HL-60/S4 (cell line): ENCODE measurements at regions not wholly inside any gene's neighbourhood (a gene's known extent, or its start where the extent isn't known, plus 50 kb on each side); places are given as distances from the start of the nearest gene placed in this dataset.
"Not testable (repeated sequence)": the region's sequence is repeated elsewhere in the genome, so short reads cannot be mapped to it uniquely, and the experiment has no call there.

ENCODE experiments used
- in situ Hi-C: fragments of 300-500 bp; cut with MboI; formaldehyde crosslinking; loops from 2 replicates; pipeline ENCODE4 v1.14.3; 2022; ENCODE audit warnings: low sequenced_read_pairs

- in situ Hi-C loops = no loop called here
Observed at GRCh38 chr19:28642787-28643683, 569.9 kb downstream of the UQCRFS1 start.

- in situ Hi-C loops = no loop called here
Observed at GRCh38 chr19:28641395-28641794, 571.6 kb downstream of the UQCRFS1 start.

- in situ Hi-C loops = no loop called here
Observed at GRCh38 chr19:28640506-28640905, 572.4 kb downstream of the UQCRFS1 start.

- in situ Hi-C loops = no loop called here
Observed at GRCh38 chr19:28638445-28638844, 574.5 kb downstream of the UQCRFS1 start.

- in situ Hi-C loops = no loop called here
Observed at GRCh38 chr19:28636706-28637105, 576.2 kb downstream of the UQCRFS1 start.

GRCh38 chr19:28636016-28636629 lies 576.8 kb downstream of the UQCRFS1 start:
- in situ Hi-C loops = no loop called here

- in situ Hi-C loops = loop anchor here (5.0 kb wide), 1 partner anchor 168 kb away; no protein-coding TSS in a partner anchor
Observed at GRCh38 chr19:28634837-28635236, 578.1 kb downstream of the UQCRFS1 start.

- in situ Hi-C loops = loop anchor here (5.0 kb wide), 1 partner anchor 167 kb away; no protein-coding TSS in a partner anchor
Observed at GRCh38 chr19:28634019-28634328, 579.0 kb downstream of the UQCRFS1 start.

GRCh38 chr19:28633319-28634018 lies 579.5 kb downstream of the UQCRFS1 start:
- in situ Hi-C loops = loop anchor here (5.0 kb wide), 1 partner anchor 166 kb away; no protein-coding TSS in a partner anchor

GRCh38 chr19:28632371-28633080 lies 580.4 kb downstream of the UQCRFS1 start:
- in situ Hi-C loops = loop anchor here (5.0 kb wide), 1 partner anchor 165 kb away; no protein-coding TSS in a partner anchor

- in situ Hi-C loops = loop anchor here (5.0 kb wide), 1 partner anchor 165 kb away; no protein-coding TSS in a partner anchor
Observed at GRCh38 chr19:28631961-28632360, 581.0 kb downstream of the UQCRFS1 start.

GRCh38 chr19:28627669-28628068 lies 585.3 kb downstream of the UQCRFS1 start:
- in situ Hi-C loops = no loop called here

GRCh38 chr19:28626407-28626806 lies 586.5 kb downstream of the UQCRFS1 start:
- in situ Hi-C loops = not testable (repeated sequence)

- in situ Hi-C loops = loop anchor here (10.0 kb wide), 1 partner anchor 145 kb away; no protein-coding TSS in a partner anchor
Observed at GRCh38 chr19:28619816-28620429, 593.0 kb downstream of the UQCRFS1 start.

- in situ Hi-C loops = loop anchor here (10.0 kb wide), 1 partner anchor 144 kb away; no protein-coding TSS in a partner anchor
Observed at GRCh38 chr19:28618504-28618903, 594.4 kb downstream of the UQCRFS1 start.

GRCh38 chr19:28615966-28616365 lies 597.0 kb downstream of the UQCRFS1 start:
- in situ Hi-C loops = loop anchor here (10.0 kb wide), 1 partner anchor 141 kb away; no protein-coding TSS in a partner anchor

GRCh38 chr19:28615546-28615916 lies 597.4 kb downstream of the UQCRFS1 start:
- in situ Hi-C loops = loop anchor here (10.0 kb wide), 1 partner anchor 141 kb away; no protein-coding TSS in a partner anchor

GRCh38 chr19:28614634-28615545 lies 598.1 kb downstream of the UQCRFS1 start:
- in situ Hi-C loops = loop anchor here (10.0 kb wide), 1 partner anchor 140 kb away; no protein-coding TSS in a partner anchor

- in situ Hi-C loops = loop anchor here (10.0 kb wide), 1 partner anchor 138 kb away; no protein-coding TSS in a partner anchor
Observed at GRCh38 chr19:28612275-28612769, 600.6 kb downstream of the UQCRFS1 start.
